ENCODE measurements at regions not wholly inside any gene's neighbourhood (a gene's known extent, or its start where the extent isn't known, plus 50 kb on each side); places are given as distances from the start of the nearest gene placed in this dataset.
"Not testable (repeated sequence)": the region's sequence is repeated elsewhere in the genome, so short reads cannot be mapped to it uniquely, and the experiment has no call there.

DNA sequence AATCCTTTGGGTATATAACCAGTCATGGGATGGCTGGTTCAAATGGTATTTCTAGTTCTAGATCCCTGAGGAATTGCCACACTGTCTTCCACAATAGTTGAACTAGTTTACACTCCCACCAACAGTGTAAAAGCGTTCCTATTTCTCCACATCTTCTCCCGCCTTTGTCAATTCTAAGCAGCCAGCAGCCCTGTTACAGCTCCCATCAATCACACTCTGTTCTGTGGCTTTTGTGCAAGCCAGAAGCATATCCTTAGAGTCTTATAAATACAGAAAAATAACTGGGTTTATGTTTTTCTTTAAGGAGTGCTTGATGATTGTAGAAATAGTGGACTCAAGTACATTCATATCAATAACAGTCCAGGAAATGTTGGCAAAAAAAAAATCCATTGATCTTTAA, 232.9 kb downstream of the ASMT start:
- H3K4me3 Mint-ChIP-seq; H3K4me3 ChIP-seq (ENCODE audit: low read length); ATAC-seq; H3K4me1 Mint-ChIP-seq; H3K36me3 ChIP-seq (ENCODE audit: control insufficient read depth, insufficient read depth, low read length); H3K4me1 ChIP-seq (ENCODE audit: control insufficient read depth, insufficient read depth, low read length); H3K27me3 ChIP-seq (ENCODE audit: control insufficient read depth, insufficient read depth, low read length); H3K36me3 Mint-ChIP-seq; H3K27me3 Mint-ChIP-seq (ENCODE audit: low read depth in 2 of 2); H3K27ac ChIP-seq (ENCODE audit: low read length); intact Hi-C loops (cut with micrococcal nuclease); H3K9me3 Mint-ChIP-seq; H3K9me3 ChIP-seq (ENCODE audit: control insufficient read depth, insufficient read depth, low read length); DNase-seq; H3K27ac Mint-ChIP-seq: not testable (repeated sequence)
- 67% methylated on average over 2 of the region's 2 CpGs for WGBS (ENCODE audit: insufficient coverage)

GRCh38 chrX:1851527-1851926, 236.7 kb downstream of the ASMT start:
- DNase-seq (no peak), ATAC-seq (no peak)
- 83% methylated on average over 4 of the region's 6 CpGs for WGBS (ENCODE audit: insufficient coverage)
- Mint-ChIP-seq H3K4me3 (no peak overlapping the region), H3K4me1 (no peaks in the 10 kb centered on the region), H3K27me3 (ENCODE audit: low read depth in 2 of 2) (no peaks in the 10 kb centered on the region), H3K27ac (no peak overlapping the region), H3K9me3 (peaks cover 0 to 3% of the 10 kb centered on the region in 2 donors), H3K36me3 (no peaks in the 10 kb centered on the region)
- no peaks in the 10 kb centered on the region for H3K27me3 ChIP-seq (ENCODE audit: control insufficient read depth, insufficient read depth, low read length)
- no peaks in the 10 kb centered on the region for H3K4me1 ChIP-seq (ENCODE audit: control insufficient read depth, insufficient read depth, low read length)
- H3K36me3 ChIP-seq (ENCODE audit: control insufficient read depth, insufficient read depth, low read length): no peaks in the 10 kb centered on the region
- intact Hi-C loops (cut with micrococcal nuclease): no loop called here
- H3K4me3 ChIP-seq (ENCODE audit: low read length): no peak overlapping the region
- TF ChIP-seq CTCF (IDR thresholded peaks at IDR 0.05): no peak
- H3K9me3 ChIP-seq (ENCODE audit: control insufficient read depth, insufficient read depth, low read length): no peaks in the 10 kb centered on the region
- H3K27ac ChIP-seq (ENCODE audit: low read length): no peak overlapping the region

DNA sequence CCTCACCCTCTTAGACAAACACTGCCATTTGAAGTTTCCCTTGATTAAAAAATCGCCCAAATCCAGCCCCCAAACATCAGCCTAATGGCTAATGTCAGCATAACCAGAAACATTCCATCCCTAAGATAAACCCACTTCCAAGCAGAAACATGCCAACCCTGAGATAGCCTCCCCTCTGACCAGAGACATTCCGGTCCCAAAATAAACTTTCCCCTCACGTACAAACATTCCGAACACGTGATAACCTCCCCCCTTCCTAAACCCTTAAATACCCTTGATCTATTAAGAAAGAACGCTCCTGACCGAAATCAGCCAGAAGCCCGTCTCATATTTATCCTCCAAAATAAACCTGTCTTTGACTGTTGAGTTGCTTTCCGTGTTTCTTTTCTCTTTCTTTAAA, 237.2 kb downstream of the ASMT start:
- H3K4me3 ChIP-seq (ENCODE audit: low read length): no peak overlapping the region
- 96% methylated on average over 8 of the region's 9 CpGs for WGBS (ENCODE audit: insufficient coverage)
- no peaks in the 10 kb centered on the region for H3K4me1 ChIP-seq (ENCODE audit: control insufficient read depth, insufficient read depth, low read length)
- no peak overlapping the region for H3K27ac Mint-ChIP-seq
- no peaks in the 10 kb centered on the region for H3K36me3 ChIP-seq (ENCODE audit: control insufficient read depth, insufficient read depth, low read length)
- no peaks in the 10 kb centered on the region for H3K27me3 Mint-ChIP-seq (ENCODE audit: low read depth in 2 of 2)
- H3K4me3 Mint-ChIP-seq: no peak overlapping the region
- peaks cover 0 to 3% of the 10 kb centered on the region in 2 donors for H3K9me3 Mint-ChIP-seq
- H3K36me3 Mint-ChIP-seq: no peaks in the 10 kb centered on the region
- DNase-seq (no peak), ATAC-seq (no peak)
- H3K27ac ChIP-seq (ENCODE audit: low read length): no peak overlapping the region
- TF ChIP-seq CTCF (IDR thresholded peaks at IDR 0.05): no peak
- no peaks in the 10 kb centered on the region for H3K9me3 ChIP-seq (ENCODE audit: control insufficient read depth, insufficient read depth, low read length)
- no peaks in the 10 kb centered on the region for H3K4me1 Mint-ChIP-seq
- H3K27me3 ChIP-seq (ENCODE audit: control insufficient read depth, insufficient read depth, low read length): no peaks in the 10 kb centered on the region
- intact Hi-C loops (cut with micrococcal nuclease): no loop called here

DNA sequence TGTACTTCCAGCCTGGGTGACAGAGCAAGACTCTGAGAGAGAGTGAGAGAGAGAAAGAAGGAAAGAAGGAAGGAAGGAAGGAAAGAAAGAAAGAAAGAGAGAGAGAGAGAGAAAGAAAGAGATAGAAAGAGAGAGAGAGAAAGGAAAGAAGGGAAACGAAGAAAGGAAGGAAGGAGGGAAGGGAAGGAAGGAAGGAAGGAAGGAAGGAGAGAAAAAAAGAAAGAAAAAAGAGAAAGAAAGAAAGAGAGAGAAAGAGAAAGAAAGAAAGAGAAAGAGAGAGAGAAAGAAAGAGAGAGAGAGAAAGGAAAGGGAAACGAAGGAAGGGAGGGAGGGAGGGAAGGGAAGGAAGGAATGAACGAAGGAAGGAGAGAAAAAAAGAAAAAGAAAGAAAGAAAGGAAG, 238.6 kb downstream of the ASMT start:
- H3K27me3 ChIP-seq (ENCODE audit: control insufficient read depth, insufficient read depth, low read length): no peaks in the 10 kb centered on the region
- TF ChIP-seq CTCF (IDR thresholded peaks at IDR 0.05): no peak
- Mint-ChIP-seq H3K27ac (no peak overlapping the region), H3K9me3 (peaks cover 0 to 3% of the 10 kb centered on the region in 2 donors), H3K27me3 (ENCODE audit: low read depth in 2 of 2) (no peaks in the 10 kb centered on the region), H3K36me3 (no peaks in the 10 kb centered on the region), H3K4me1 (no peaks in the 10 kb centered on the region), H3K4me3 (no peak overlapping the region)
- H3K4me3 ChIP-seq (ENCODE audit: low read length): no peak overlapping the region
- intact Hi-C loops (cut with micrococcal nuclease): no loop called here
- no peaks in the 10 kb centered on the region for H3K36me3 ChIP-seq (ENCODE audit: control insufficient read depth, insufficient read depth, low read length)
- H3K4me1 ChIP-seq (ENCODE audit: control insufficient read depth, insufficient read depth, low read length): no peaks in the 10 kb centered on the region
- DNase-seq (no peak), ATAC-seq (no peak)
- H3K27ac ChIP-seq (ENCODE audit: low read length): no peak overlapping the region
- WGBS (ENCODE audit: insufficient coverage): 81% methylated on average over 3 of the region's 3 CpGs
- no peaks in the 10 kb centered on the region for H3K9me3 ChIP-seq (ENCODE audit: control insufficient read depth, insufficient read depth, low read length)
